Effector memory CD8-positive, alpha-beta T cell (primary cell): ENCODE measurements at regions not wholly inside any gene's neighbourhood (a gene's known extent, or its start where the extent isn't known, plus 50 kb on each side); places are given as distances from the start of the nearest gene placed in this dataset.

Experiments used
- ATAC-seq: fragments of 150-1000 bp; cut with Tn5 transposase; replicated peaks from 2 replicates; pipeline ENCODE4 v1.10.0; 2021; ENCODE audit warnings: mild to moderate bottlenecking, moderate library complexity
- DNase-seq, 3 experiments: peaks; one replicate each; pipeline ENCODE4 v3.0.0; 2021
- H3K27ac Mint-ChIP-seq, 2 donors: one replicate each; pipeline ENCODE4 v1.8.0; 2022; ENCODE audit warnings: mild to moderate bottlenecking in 2 of 2, mixed read lengths in 2 of 2, moderate library complexity in 2 of 2
- H3K27me3 Mint-ChIP-seq, 2 donors: one replicate each; pipeline ENCODE4 v1.8.0; 2022; ENCODE audit warnings: mixed read lengths in 2 of 2
- H3K36me3 Mint-ChIP-seq: one replicate; pipeline ENCODE4 v1.8.0; 2022; ENCODE audit warnings: mild to moderate bottlenecking, moderate library complexity, mixed read lengths; ENCODE audit not compliant: insufficient read depth
- H3K4me1 Mint-ChIP-seq, 2 donors: one replicate each; pipeline ENCODE4 v1.8.0; 2022; ENCODE audit warnings: low read depth in 2 of 2, mixed read lengths in 2 of 2
- H3K4me3 Mint-ChIP-seq, 2 donors: one replicate each; pipeline ENCODE4 v1.8.0; 2022; ENCODE audit warnings: mild to moderate bottlenecking in 2 of 2, mixed read lengths in 2 of 2, moderate library complexity in 2 of 2
- H3K9me3 Mint-ChIP-seq, 2 donors: one replicate each; pipeline ENCODE4 v1.8.0; 2022; ENCODE audit warnings: mixed read lengths in 2 of 2

DNA sequence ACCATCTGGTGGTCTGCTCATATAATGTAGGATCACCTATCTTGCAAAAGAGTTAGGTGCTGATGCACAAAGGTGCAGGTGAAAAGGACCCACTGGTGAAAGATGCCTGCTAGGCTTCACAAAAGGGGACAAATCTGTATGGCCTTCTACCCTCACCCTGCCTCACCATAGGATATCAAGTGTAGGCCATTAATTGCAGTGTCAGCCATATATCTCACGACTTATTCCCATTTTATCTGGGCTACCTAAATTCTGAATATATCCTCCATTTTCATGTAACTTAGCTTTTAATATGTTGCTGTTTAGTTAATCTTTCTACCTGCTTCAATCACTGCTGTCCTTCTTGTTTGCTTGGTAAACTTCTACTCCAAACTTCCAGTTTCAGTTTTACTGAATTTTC lies 84.2 kb upstream of the DPH5 start:
- Mint-ChIP-seq H3K27ac (peak overlapping the region in 1 of 2 donors; percentile 95), H3K4me1 (peaks cover 27 to 30% of the 10 kb centered on the region in 2 donors), H3K9me3 (no peaks in the 10 kb centered on the region), H3K36me3 (peaks cover 7% of the 10 kb centered on the region), H3K4me3 (no peak overlapping the region), H3K27me3 (no peaks in the 10 kb centered on the region)
- DNase-seq (no peak), ATAC-seq (no peak)

GRCh38 chr1:101108111-101108500 lies 82.5 kb upstream of the DPH5 start:
- DNase-seq, result no peak
- Mint-ChIP-seq H3K27ac (no peak overlapping the region), H3K4me1 (peaks cover 27 to 30% of the 10 kb centered on the region in 2 donors), H3K9me3 (no peaks in the 10 kb centered on the region), H3K4me3 (no peak overlapping the region), H3K36me3 (peaks cover 7% of the 10 kb centered on the region), H3K27me3 (no peaks in the 10 kb centered on the region)
- no peak for ATAC-seq

- Mint-ChIP-seq H3K4me3 (no peak overlapping the region), H3K27ac (no peak overlapping the region), H3K4me1 (peaks cover 24 to 28% of the 10 kb centered on the region in 2 donors), H3K36me3 (peaks cover 7% of the 10 kb centered on the region), H3K9me3 (no peaks in the 10 kb centered on the region), H3K27me3 (no peaks in the 10 kb centered on the region)
- DNase-seq (no peak), ATAC-seq (no peak)
Observed at GRCh38 chr1:101107496-101108110, 82.0 kb upstream of the DPH5 start.

DNA sequence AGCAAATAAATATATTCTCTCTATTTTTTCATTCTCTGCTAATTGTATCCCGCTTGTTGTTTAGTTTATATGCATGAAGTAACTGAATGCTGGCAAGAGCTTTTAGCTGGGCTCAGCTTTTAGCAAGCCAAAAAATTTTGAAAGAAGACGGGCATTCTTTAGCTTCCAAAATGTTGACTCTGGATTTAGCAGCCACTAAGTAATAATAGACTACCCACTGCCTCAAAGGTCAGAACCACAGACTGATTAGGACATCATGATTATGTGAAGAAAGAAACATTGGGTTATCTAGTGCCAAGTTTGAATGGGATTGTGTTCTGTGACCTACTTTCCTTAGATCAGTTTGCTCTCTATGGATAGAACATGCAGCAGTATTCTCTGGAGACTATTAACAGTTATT lies 80.3 kb upstream of the DPH5 start:
- H3K27me3 Mint-ChIP-seq, result no peaks in the 10 kb centered on the region
- H3K4me1 Mint-ChIP-seq, result peaks cover 13 to 14% of the 10 kb centered on the region in 2 donors
- H3K27ac Mint-ChIP-seq, result no peak overlapping the region
- no peaks in the 10 kb centered on the region for H3K9me3 Mint-ChIP-seq
- no peak overlapping the region for H3K4me3 Mint-ChIP-seq
- ATAC-seq (no peak), DNase-seq (no peak)
- H3K36me3 Mint-ChIP-seq, result no peaks in the 10 kb centered on the region

DNA sequence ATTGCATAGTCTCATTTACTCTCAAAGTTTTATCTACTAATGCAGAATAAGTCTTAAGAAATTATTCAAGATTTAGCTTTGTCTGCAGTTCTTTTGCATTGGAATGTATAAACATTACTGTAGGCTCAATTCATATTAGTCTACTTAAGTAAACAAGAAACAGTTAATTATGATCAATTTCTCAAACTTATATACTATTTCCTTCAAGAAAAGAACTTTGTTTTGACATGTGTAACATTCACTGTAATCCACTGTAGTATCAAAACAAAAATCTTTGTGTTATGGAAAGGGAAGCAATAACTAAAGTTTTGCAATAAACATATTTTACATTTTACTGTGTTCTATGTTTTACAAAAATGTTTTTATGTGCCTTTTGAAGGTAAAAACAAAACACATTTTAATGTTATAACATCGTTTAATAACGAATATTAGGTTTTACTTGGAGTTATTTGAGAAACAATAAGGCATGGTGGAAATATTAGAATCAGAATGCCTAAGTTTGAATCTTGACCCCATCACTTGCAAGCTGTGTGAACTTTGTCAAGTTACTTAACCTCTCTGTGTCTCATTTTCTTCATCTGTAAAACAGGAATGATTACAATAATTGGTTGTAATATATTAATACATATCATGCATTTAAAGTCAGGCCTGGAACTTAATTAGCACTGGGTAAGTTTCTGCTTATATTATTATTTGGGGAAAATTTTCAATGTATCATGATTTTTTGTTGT lies 77.0 kb upstream of the DPH5 start:
- DNase-seq, result no peak
- Mint-ChIP-seq H3K27me3 (no peaks in the 10 kb centered on the region), H3K9me3 (no peaks in the 10 kb centered on the region), H3K4me1 (peaks cover 0 to 3% of the 10 kb centered on the region in 2 donors), H3K27ac (no peak overlapping the region), H3K4me3 (no peak overlapping the region), H3K36me3 (no peaks in the 10 kb centered on the region)
- ATAC-seq, result no peak

DNA sequence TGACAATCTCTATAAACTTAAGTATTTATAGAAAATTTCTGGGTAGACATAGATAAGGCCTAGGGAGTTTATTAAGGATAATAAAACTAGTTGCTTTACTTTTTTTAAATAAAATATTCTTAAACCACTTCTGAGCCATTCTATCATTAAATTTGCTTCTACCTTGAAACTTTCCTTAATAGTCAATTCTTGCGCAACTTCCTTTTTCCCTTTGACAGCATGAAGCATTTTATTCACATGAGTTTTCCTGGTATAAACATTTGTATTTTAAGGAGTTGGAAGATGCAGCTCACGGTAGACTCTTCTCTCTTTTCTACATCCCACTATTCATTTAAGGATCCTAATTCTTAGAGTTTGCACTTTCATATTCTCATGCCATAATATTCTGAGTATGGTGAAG lies 75.8 kb upstream of the DPH5 start:
- Mint-ChIP-seq H3K36me3 (no peaks in the 10 kb centered on the region), H3K4me1 (peaks cover 0 to 3% of the 10 kb centered on the region in 2 donors), H3K27me3 (no peaks in the 10 kb centered on the region), H3K4me3 (no peak overlapping the region), H3K9me3 (no peaks in the 10 kb centered on the region), H3K27ac (no peak overlapping the region)
- ATAC-seq (no peak), DNase-seq (no peak)

DNA sequence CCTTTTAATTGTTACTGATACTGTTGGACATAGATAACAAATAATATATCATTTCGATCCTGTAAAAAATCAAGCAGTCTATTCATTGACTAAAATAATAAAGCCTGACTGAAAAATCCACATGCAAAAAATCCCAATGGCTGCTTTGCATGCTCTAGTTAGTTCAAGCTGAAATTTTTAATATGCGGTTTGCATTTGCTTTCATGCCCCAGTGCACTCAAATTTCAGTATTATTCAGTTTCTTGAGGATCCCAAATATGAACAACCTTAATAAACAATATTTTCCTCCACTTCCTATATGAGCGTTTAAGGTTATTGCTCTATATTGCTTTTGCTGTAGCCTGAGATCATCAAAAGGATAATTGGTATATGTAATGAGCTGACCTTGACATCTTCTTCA lies 75.1 kb upstream of the DPH5 start:
- Mint-ChIP-seq H3K27ac (no peak overlapping the region), H3K4me1 (peaks cover 0 to 4% of the 10 kb centered on the region in 2 donors), H3K36me3 (no peaks in the 10 kb centered on the region), H3K27me3 (no peaks in the 10 kb centered on the region), H3K4me3 (no peak overlapping the region), H3K9me3 (no peaks in the 10 kb centered on the region)
- no peak for DNase-seq
- no peak for ATAC-seq

- Mint-ChIP-seq H3K9me3 (no peaks in the 10 kb centered on the region), H3K4me3 (no peak overlapping the region), H3K4me1 (peaks cover 0 to 5% of the 10 kb centered on the region in 2 donors), H3K36me3 (no peaks in the 10 kb centered on the region), H3K27ac (no peak overlapping the region), H3K27me3 (no peaks in the 10 kb centered on the region)
- no peak for DNase-seq
- ATAC-seq, result no peak
Observed at GRCh38 chr1:101098907-101099306, 73.3 kb upstream of the DPH5 start.

DNA sequence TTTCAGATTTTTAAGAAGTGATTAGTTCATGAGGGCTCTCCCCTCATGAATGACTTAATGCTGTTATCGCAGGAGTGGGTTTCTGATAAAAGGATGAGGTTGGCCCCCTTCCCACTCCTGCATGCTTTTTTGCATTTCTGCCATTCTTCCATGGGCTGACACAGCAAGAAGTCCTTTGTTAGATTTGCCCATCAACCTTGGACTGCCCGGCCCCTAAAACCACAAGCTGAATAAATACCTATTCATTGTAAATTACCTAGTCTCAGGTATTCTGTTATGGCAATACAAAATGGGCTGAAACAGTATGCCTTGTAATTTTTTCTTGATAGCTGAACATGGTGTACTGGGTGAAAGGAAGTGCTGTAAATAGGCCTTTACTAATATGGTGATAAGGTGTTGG lies 72.7 kb upstream of the DPH5 start:
- no peak overlapping the region for H3K27ac Mint-ChIP-seq
- no peaks in the 10 kb centered on the region for H3K27me3 Mint-ChIP-seq
- H3K4me1 Mint-ChIP-seq, result peaks cover 0 to 5% of the 10 kb centered on the region in 2 donors
- no peaks in the 10 kb centered on the region for H3K9me3 Mint-ChIP-seq
- ATAC-seq, result no peak
- no peaks in the 10 kb centered on the region for H3K36me3 Mint-ChIP-seq
- no peak for DNase-seq
- no peak overlapping the region for H3K4me3 Mint-ChIP-seq

DNA sequence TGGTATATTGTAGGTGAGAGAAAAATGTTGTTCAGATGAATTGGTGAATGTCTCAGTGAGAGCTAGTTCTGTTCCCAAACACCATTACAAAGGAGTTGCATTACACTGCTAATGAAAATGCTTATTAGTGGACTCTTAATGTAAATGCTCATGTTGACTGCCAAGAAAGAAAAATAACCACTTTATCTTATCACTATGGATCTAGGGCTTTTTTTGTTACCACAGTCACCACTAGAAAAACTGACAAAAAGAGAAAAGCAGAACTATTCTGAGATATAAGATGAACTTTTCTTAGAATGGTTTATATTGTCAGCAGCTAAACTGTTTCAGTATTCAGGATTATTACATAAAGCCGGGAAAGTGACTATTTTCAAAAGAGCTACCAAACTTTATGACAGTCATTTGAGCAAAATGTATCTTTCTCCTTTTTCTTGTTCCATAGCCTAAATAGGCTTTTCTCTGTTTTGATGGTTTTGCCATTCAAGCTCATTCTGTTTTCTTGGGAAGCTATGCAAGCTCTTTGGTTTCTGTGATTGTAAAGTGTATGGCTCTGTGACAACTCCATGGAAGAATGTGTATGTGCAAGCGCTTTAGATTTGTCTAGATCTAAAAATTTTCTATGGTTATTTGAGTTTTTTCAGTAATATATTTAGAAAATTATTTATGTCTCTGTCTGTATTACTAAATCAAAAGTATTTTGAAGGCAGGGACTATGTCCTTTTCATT lies 64.2 kb upstream of the DPH5 start:
- DNase-seq (no peak), ATAC-seq (no peak)
- Mint-ChIP-seq H3K27ac (no peak overlapping the region), H3K4me3 (no peak overlapping the region), H3K4me1 (peaks cover 5 to 10% of the 10 kb centered on the region in 2 donors), H3K36me3 (no peaks in the 10 kb centered on the region), H3K9me3 (no peaks in the 10 kb centered on the region), H3K27me3 (no peaks in the 10 kb centered on the region)

- Mint-ChIP-seq H3K4me3 (no peak overlapping the region), H3K9me3 (no peaks in the 10 kb centered on the region), H3K27ac (no peak overlapping the region), H3K4me1 (peaks cover 5 to 17% of the 10 kb centered on the region in 2 donors), H3K27me3 (no peaks in the 10 kb centered on the region), H3K36me3 (no peaks in the 10 kb centered on the region)
- ATAC-seq, result no peak
- DNase-seq, result no peak
Observed at GRCh38 chr1:101088431-101088830, 62.8 kb upstream of the DPH5 start.

DNA sequence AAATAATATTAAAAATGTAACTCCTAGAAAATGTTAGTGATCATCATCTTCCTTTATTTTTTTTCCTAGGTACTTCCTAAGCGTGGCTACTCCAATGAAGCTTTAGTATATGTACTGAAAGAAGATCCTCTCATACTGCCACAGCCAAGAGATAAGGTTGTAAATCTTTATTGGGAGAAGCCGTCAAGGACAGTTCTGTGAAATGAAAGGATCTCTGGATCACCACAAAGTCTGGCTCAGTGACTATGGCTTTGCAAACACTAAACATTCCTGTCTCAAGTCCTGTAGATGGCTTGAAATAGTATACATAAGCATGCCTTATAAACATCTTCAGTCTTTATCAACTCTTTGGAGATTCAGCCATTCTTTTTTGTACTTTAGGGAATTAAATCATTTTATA lies 61.2 kb upstream of the DPH5 start:
- Mint-ChIP-seq H3K36me3 (no peaks in the 10 kb centered on the region), H3K4me1 (peaks cover 9 to 32% of the 10 kb centered on the region in 2 donors)

DNA sequence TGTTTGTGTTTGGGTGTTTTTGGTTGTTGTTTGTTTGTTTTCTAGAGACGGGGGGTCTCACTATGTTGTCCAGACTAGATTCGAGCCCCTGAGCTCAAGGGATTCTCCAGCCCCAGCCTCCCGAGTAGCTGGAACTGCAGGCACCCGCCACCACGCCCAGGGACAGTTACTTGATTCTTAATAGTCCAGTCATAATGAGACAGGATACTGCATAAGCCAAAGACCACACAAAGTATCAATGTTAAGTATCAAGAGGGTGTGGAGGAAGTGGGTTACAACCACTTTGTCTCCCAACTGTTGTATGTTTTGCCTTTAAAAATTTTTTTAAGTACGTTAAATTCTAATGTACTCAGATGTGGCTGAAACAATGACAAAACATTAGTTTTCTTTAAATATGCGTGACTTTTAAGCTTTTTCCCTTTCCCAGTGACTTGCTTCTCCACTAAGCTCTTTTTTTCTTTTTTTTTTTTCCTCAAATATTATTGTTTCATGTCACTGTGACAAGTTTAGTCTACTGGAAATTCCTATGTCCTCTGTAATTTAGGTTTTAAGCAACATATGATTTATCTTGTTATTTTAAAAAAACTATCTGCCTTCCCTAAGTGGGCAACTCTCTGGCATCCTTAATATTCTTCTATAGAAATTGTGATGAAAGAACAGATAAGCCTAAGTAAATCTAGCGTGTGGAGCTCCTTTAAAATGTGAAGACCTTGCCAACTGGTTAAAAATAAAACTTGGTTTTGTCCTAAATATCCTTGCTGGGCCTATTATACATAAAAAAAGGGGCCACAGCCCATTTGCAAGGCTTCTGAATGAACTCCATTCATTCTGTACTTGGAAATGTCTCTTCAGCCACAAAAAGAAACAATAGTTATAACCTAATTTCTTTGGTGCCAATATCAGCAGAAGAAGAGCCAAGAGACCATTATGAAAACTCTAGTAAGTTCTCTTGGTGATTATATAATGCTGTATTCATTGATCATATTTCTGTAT lies 56.2 kb upstream of the DPH5 start:
- H3K36me3 Mint-ChIP-seq, result peaks cover 2% of the 10 kb centered on the region

More for the DNA sequence above, 61.2 kb upstream of the DPH5 start:
- DNase-seq (no peak), ATAC-seq (no peak)
- H3K9me3 Mint-ChIP-seq, result no peaks in the 10 kb centered on the region
- H3K4me3 Mint-ChIP-seq, result no peak overlapping the region
- H3K27me3 Mint-ChIP-seq, result no peaks in the 10 kb centered on the region
- H3K27ac Mint-ChIP-seq, result no peak overlapping the region

More for the DNA sequence above, 56.2 kb upstream of the DPH5 start:
- H3K9me3 Mint-ChIP-seq, result no peaks in the 10 kb centered on the region
- peak overlapping the region; percentile 74 to 79 for H3K4me3 Mint-ChIP-seq
- peak; percentile 16 to 38 (median 29) for DNase-seq
- peaks cover 16 to 36% of the 10 kb centered on the region in 2 donors for H3K4me1 Mint-ChIP-seq
- peak overlapping the region; percentile 89 for H3K27ac Mint-ChIP-seq
- H3K27me3 Mint-ChIP-seq, result no peaks in the 10 kb centered on the region
- ATAC-seq, result peak; percentile 99
